Smooth muscle cell (in vitro differentiated cells): ENCODE measurements at regions not wholly inside any gene's neighbourhood (a gene's known extent, or its start where the extent isn't known, plus 50 kb on each side); places are given as distances from the start of the nearest gene placed in this dataset.

Experiments
- DNase-seq: peaks from one replicate; lab custom pipeline; 2025; ENCODE audit not compliant: unreplicated experiment; lab: John Stamatoyannopoulos, UW
- H2AFZ ChIP-seq: fragments of 200-600 bp; sonication (generic); 2 replicates; pipeline ENCODE4 v1.6.0; 2016; ENCODE audit warnings: antibody characterized with exemption, low read depth, mild to moderate bottlenecking
- H3F3A ChIP-seq: fragments of 200-600 bp; sonication (generic); 2 replicates; pipeline ENCODE4 v1.6.0; 2017; ENCODE audit warnings: antibody characterized with exemption, low read depth
- H3K27ac ChIP-seq: fragments of 200-600 bp; sonication (generic); 2 replicates; pipeline ENCODE4 v1.5.1; 2016; ENCODE audit warnings: low read depth, mild to moderate bottlenecking
- H3K27me3 ChIP-seq: fragments of 200-600 bp; sonication (generic); 2 replicates; pipeline ENCODE4 v1.6.1; 2016; ENCODE audit warnings: low read depth, mild to moderate bottlenecking
- H3K36me3 ChIP-seq: fragments of 200-600 bp; sonication (generic); 2 replicates; pipeline ENCODE4 v1.5.1; 2016; ENCODE audit warnings: low read depth
- H3K4me1 ChIP-seq: fragments of 200-600 bp; sonication (generic); 2 replicates; pipeline ENCODE4 v1.5.1; 2016; ENCODE audit warnings: low read depth
- H3K4me2 ChIP-seq: fragments of 200-600 bp; sonication (generic); 2 replicates; pipeline ENCODE4 v1.6.0; 2016; ENCODE audit warnings: mild to moderate bottlenecking
- H3K4me3 ChIP-seq: fragments of 200-600 bp; sonication (generic); 2 replicates; pipeline ENCODE4 v1.5.1; 2016; ENCODE audit warnings: mild to moderate bottlenecking
- H3K79me2 ChIP-seq: fragments of 200-600 bp; sonication (generic); 2 replicates; pipeline ENCODE4 v1.6.0; 2016; ENCODE audit warnings: low read depth, mild to moderate bottlenecking
- H3K9ac ChIP-seq: fragments of 200-600 bp; sonication (generic); 2 replicates; pipeline ENCODE4 v1.6.0; 2016; ENCODE audit warnings: low read depth
- H3K9me3 ChIP-seq: fragments of 200-600 bp; sonication (generic); replicated peaks from 2 replicates; pipeline ENCODE4 v1.5.1; 2016; ENCODE audit warnings: low read depth
- H4K20me1 ChIP-seq: fragments of 200-600 bp; sonication (generic); 2 replicates; pipeline ENCODE4 v1.6.0; 2016; ENCODE audit warnings: low read depth
- WGBS: methylation state at CpG from one replicate; pipeline ENCODE4 v1.1.7; 2016; ENCODE audit warnings: low lambda C conversion rate; 5-methylcytosine and 5-hydroxymethylcytosine counted together
- TF ChIP-seq, protein P1 (sequence below): fragments of 200-600 bp; sonication (generic); IDR thresholded peaks from 2 replicates; pipeline ENCODE4 v1.5.1; 2017; ENCODE audit warnings: borderline replicate concordance, mild to moderate bottlenecking, antibody characterized with exemption; ENCODE audit not compliant: insufficient read depth, poor library complexity, severe bottlenecking

DNA sequence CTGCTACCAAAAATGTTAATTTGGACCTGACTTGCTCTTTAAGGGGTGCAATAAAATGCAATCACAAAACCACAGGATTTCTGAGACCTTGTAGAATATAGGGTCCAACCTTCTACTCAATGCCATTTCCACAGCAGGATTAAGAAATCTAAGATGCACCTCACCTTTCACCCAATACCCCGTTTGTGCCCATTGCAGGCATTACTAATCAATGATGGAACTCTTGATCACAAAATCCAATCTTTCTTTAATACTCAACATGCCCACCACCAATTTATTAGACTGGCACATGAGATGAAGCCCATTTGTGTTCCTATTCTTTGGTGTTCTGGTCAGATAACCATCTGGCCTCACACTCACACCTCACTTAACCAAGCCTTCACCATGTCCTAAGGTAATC, 117.2 kb upstream of the IGSF21 start:
- H3K4me2 ChIP-seq = no peak overlapping the region
- H4K20me1 ChIP-seq = no peaks in the 10 kb centered on the region
- no peaks in the 10 kb centered on the region for H3K79me2 ChIP-seq
- no peak overlapping the region for H3K4me3 ChIP-seq
- H3K27me3 ChIP-seq = peaks cover 12% of the 10 kb centered on the region
- no peak for DNase-seq
- 83% methylated on average over 1 of the region's 1 CpG for WGBS
- H3K9me3 ChIP-seq = no peaks in the 10 kb centered on the region
- H3K36me3 ChIP-seq = no peaks in the 10 kb centered on the region
- no peak overlapping the region for H3K27ac ChIP-seq
- H2AFZ ChIP-seq = no peak overlapping the region
- H3F3A ChIP-seq = no peaks in the 10 kb centered on the region
- no peaks in the 10 kb centered on the region for H3K4me1 ChIP-seq
- H3K9ac ChIP-seq = no peak overlapping the region
- TF ChIP-seq, protein P1, sequence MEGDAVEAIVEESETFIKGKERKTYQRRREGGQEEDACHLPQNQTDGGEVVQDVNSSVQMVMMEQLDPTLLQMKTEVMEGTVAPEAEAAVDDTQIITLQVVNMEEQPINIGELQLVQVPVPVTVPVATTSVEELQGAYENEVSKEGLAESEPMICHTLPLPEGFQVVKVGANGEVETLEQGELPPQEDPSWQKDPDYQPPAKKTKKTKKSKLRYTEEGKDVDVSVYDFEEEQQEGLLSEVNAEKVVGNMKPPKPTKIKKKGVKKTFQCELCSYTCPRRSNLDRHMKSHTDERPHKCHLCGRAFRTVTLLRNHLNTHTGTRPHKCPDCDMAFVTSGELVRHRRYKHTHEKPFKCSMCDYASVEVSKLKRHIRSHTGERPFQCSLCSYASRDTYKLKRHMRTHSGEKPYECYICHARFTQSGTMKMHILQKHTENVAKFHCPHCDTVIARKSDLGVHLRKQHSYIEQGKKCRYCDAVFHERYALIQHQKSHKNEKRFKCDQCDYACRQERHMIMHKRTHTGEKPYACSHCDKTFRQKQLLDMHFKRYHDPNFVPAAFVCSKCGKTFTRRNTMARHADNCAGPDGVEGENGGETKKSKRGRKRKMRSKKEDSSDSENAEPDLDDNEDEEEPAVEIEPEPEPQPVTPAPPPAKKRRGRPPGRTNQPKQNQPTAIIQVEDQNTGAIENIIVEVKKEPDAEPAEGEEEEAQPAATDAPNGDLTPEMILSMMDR = no peak

DNA sequence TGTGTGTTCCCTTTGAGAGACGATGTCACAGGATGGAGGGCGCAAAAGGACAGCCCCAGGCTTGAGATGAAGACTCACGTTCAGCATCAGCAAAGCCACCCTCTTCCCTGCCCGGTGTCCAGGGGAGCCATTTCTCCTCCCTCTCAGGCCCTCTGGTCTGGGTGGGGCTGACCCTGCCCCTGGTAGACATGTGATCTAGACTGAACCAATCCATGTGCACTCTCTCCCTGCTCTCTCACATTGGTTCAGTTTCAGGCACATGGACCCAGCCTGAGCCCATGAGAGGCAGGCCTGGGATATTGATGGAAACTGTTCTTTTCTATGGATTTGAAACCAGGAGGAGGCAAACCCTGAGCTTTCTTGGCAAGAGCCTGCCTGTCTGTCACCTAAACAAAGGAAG, 115.6 kb upstream of the IGSF21 start:
- no peaks in the 10 kb centered on the region for H3K9me3 ChIP-seq
- peaks cover 28% of the 10 kb centered on the region for H3K27me3 ChIP-seq
- H3K9ac ChIP-seq = no peak overlapping the region
- WGBS = 83% methylated on average over 4 of the region's 4 CpGs
- no peaks in the 10 kb centered on the region for H3F3A ChIP-seq
- DNase-seq = no peak
- no peaks in the 10 kb centered on the region for H3K79me2 ChIP-seq
- no peak overlapping the region for H2AFZ ChIP-seq
- no peak overlapping the region for H3K27ac ChIP-seq
- no peaks in the 10 kb centered on the region for H3K36me3 ChIP-seq
- no peak overlapping the region for H3K4me2 ChIP-seq
- H4K20me1 ChIP-seq = no peaks in the 10 kb centered on the region
- H3K4me3 ChIP-seq = no peak overlapping the region
- no peaks in the 10 kb centered on the region for H3K4me1 ChIP-seq
- TF ChIP-seq, protein P1 = no peak

GRCh38 chr1:17992800-17993199, 114.8 kb upstream of the IGSF21 start:
- no peaks in the 10 kb centered on the region for H3F3A ChIP-seq
- no peaks in the 10 kb centered on the region for H3K4me1 ChIP-seq
- H3K27me3 ChIP-seq = peaks cover 32% of the 10 kb centered on the region
- TF ChIP-seq, protein P1 = no peak
- no peak for DNase-seq
- no peak overlapping the region for H3K27ac ChIP-seq
- no peak overlapping the region for H3K4me2 ChIP-seq
- WGBS = 89% methylated on average over 5 of the region's 5 CpGs
- H3K9ac ChIP-seq = no peak overlapping the region
- no peak overlapping the region for H3K4me3 ChIP-seq
- H3K36me3 ChIP-seq = no peaks in the 10 kb centered on the region
- no peaks in the 10 kb centered on the region for H3K9me3 ChIP-seq
- no peaks in the 10 kb centered on the region for H3K79me2 ChIP-seq
- H2AFZ ChIP-seq = no peak overlapping the region
- no peaks in the 10 kb centered on the region for H4K20me1 ChIP-seq

- Histone ChIP-seq H2AFZ (no peak overlapping the region), H3K4me3 (no peak overlapping the region), H3K9me3 (no peaks in the 10 kb centered on the region), H3K36me3 (no peaks in the 10 kb centered on the region), H3K4me2 (no peak overlapping the region), H3K27me3 (peaks cover 23% of the 10 kb centered on the region), H3K27ac (no peak overlapping the region), H3K4me1 (no peaks in the 10 kb centered on the region), H3K9ac (no peak overlapping the region), H3F3A (no peaks in the 10 kb centered on the region), H3K79me2 (no peaks in the 10 kb centered on the region), H4K20me1 (no peaks in the 10 kb centered on the region)
- DNase-seq = no peak
- TF ChIP-seq, protein P1 = no peak
- 89% methylated on average over 5 of the region's 5 CpGs for WGBS
Observed at GRCh38 chr1:17994046-17994445, 113.6 kb upstream of the IGSF21 start.
